GM23248 (cell line): ENCODE measurements at regions not wholly inside any gene's neighbourhood (a gene's known extent, or its start where the extent isn't known, plus 50 kb on each side); places are given as distances from the start of the nearest gene placed in this dataset.

ENCODE experiments used
- EZH2 ChIP-seq: fragments of 200-600 bp; sonication (generic); IDR thresholded peaks from 2 replicates; pipeline ENCODE4 v1.6.1; 2018; ENCODE audit warnings: antibody characterized with exemption, mild to moderate bottlenecking; ENCODE audit not compliant: insufficient read depth, poor library complexity, severe bottlenecking
- EZH2phosphoT487 ChIP-seq: fragments of 200-600 bp; sonication (generic); IDR thresholded peaks from 2 replicates; pipeline ENCODE4 v1.6.1; 2018; ENCODE audit warnings: antibody characterized with exemption, moderate library complexity, mild to moderate bottlenecking, low read depth; ENCODE audit not compliant: insufficient read depth

- TF ChIP-seq EZH2 = no peak
- TF ChIP-seq EZH2phosphoT487 = no peak
These were observed 398.7 kb downstream of the SOX9 start for GRCh38 chr17:72519598-72519936.
